22Rv1 (cell line): ENCODE measurements at regions not wholly inside any gene's neighbourhood (a gene's known extent, or its start where the extent isn't known, plus 50 kb on each side); places are given as distances from the start of the nearest gene placed in this dataset.
A peak's percentile ranks its signal among the peaks of the same experiment; 100 is the strongest.
"Not testable (repeated sequence)": the region's sequence is repeated elsewhere in the genome, so short reads cannot be mapped to it uniquely, and the experiment has no call there.

Experiments used
- H3K27ac ChIP-seq: fragments of 450-650 bp; 2 replicates; pipeline ENCODE4 v1.5.1; 2017
- ZFX ChIP-seq: fragments of 450-650 bp; IDR thresholded peaks from 2 replicates; pipeline ENCODE4 v1.6.1; 2017; ENCODE audit warnings: antibody characterized with exemption, borderline replicate concordance
- TF ChIP-seq, protein P1 (sequence below): fragments of 450-650 bp; IDR thresholded peaks from 2 replicates; pipeline ENCODE4 v1.5.1; 2017; ENCODE audit warnings: mild to moderate bottlenecking

DNA sequence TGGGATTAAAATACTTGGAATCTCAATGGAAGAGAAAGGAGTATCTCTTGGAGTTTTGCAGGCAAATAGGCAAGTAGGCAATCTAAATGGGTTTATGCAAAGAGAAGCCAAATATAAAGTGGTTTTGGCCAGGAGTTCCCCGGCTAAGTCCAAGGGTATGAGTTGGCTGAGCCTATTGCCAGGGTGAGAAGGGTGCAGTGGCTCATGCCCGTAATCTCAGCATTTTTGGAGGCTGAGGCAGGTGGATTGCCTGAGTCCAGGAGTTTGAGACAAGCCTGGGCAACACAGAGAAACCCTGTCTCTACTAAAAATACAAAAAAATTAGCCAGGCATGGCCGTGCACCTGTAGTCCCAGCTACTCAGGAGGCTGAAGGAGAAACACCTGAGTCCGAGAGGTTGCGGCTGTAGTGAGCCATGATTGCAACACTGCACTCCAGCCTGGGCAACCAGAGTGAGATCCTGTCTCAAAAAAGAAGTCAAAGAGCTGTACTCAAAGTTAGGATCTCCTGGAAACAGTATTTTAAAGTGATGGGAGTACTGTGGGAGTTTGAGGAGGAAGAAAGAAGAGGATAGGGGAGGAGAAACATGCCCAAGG, 130.4 kb upstream of the RAB18 start:
- H3K27ac ChIP-seq = no peak overlapping the region
- no peak for TF ChIP-seq ZFX
- TF ChIP-seq, protein P1, sequence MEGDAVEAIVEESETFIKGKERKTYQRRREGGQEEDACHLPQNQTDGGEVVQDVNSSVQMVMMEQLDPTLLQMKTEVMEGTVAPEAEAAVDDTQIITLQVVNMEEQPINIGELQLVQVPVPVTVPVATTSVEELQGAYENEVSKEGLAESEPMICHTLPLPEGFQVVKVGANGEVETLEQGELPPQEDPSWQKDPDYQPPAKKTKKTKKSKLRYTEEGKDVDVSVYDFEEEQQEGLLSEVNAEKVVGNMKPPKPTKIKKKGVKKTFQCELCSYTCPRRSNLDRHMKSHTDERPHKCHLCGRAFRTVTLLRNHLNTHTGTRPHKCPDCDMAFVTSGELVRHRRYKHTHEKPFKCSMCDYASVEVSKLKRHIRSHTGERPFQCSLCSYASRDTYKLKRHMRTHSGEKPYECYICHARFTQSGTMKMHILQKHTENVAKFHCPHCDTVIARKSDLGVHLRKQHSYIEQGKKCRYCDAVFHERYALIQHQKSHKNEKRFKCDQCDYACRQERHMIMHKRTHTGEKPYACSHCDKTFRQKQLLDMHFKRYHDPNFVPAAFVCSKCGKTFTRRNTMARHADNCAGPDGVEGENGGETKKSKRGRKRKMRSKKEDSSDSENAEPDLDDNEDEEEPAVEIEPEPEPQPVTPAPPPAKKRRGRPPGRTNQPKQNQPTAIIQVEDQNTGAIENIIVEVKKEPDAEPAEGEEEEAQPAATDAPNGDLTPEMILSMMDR = no peak

DNA sequence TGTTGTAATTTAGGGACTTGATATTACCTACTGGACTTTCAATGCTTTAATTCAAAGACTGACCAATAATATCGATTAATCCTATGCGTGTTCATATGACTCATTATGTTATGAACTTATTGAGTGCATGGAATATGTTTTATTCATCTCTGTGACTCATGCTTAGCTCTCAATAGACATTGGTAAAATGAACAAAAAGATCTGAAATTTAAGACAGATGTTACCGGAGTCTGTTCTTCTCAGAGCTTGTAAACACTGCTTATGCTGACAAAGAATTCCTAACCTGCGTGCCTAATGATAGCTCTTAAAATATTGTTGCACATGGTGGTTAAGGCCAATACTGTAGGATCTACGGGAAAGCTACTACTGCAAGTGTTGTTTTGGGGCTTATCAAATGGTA, 131.5 kb upstream of the ACBD5 start:
- TF ChIP-seq, protein P1 = no peak
- TF ChIP-seq ZFX = no peak
- H3K27ac ChIP-seq = no peak overlapping the region

DNA sequence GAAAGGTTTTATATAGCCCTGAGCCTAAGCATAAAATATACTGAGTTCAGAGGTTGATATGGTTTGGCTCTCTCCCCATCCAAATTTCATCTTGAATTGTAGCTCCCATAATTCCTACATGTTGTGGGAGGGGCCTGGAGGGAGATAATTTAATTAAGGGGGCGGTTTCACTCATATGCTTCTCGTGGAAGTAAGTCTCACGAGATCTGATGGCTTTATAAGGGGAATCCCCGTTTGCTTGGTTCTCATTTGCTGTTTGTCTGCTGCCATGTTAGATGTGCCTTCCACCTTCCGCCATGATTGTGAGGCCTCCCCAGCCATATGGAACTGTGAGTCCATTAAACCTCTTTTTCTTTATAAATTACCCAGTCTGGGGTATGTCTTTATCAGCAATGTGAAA, 130.8 kb upstream of the ACBD5 start:
- not testable (repeated sequence) for H3K27ac ChIP-seq

DNA sequence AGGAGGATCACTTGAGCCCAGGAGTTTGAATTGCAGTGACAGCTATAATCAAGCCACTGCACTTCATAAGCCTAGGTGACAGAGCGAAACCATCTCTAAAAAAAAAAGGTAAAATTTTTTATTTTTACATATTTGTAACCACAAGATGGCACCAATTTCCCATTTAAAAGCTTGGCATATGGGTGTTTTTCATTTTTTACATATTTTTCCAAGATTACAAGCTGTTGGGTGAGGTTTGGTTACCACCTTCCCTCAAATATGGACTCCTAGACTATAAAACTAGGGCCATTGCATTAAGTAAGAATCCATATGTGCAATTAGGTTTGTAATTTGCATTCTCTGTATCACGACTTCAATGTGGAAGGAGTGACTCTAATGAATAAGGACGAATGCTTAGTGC, 129.3 kb upstream of the ACBD5 start:
- no peak overlapping the region for H3K27ac ChIP-seq
- no peak for TF ChIP-seq ZFX
- TF ChIP-seq, protein P1 = peak; percentile 55

DNA sequence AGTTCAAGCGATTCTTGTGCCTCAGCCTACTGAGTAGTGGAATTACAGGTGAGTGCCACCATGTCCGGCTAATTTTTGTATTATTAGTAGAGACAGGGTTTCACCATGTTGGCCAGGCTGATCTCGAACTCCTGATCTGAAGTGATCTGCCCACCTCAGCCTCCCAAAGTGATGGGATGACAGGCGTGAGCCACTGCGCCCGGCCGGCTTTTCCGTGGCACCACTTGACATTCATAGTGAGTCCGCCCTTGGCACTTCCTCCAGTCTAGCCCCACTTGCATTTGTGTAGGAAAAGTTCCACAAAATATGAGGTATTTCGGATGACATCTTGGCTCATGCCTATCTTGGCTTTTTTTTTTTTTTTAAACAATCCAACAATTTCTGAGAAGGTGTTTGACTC, 128.1 kb upstream of the ACBD5 start:
- no peak overlapping the region for H3K27ac ChIP-seq
- TF ChIP-seq ZFX = no peak
- TF ChIP-seq, protein P1 = no peak

DNA sequence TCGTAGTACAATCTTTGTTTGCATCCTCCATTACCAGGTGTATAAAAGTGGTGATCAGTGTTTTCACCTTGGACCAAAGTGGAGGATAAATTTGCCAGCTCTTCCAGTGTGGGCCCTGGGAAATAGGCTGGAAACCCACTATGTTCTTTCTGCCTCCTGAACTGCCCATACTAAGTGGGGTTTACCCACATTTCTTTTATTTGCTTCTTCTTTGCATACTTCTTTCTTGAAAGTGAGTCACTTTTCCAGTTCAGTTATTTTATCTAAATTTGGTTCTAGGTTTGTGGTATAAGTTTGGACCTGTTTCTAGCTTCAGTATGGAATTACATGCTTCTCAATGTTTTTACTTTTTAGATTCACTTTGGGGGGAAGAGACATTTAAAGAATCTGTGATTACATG, 126.2 kb upstream of the ACBD5 start:
- TF ChIP-seq ZFX = no peak
- TF ChIP-seq, protein P1 = no peak
- no peak overlapping the region for H3K27ac ChIP-seq

DNA sequence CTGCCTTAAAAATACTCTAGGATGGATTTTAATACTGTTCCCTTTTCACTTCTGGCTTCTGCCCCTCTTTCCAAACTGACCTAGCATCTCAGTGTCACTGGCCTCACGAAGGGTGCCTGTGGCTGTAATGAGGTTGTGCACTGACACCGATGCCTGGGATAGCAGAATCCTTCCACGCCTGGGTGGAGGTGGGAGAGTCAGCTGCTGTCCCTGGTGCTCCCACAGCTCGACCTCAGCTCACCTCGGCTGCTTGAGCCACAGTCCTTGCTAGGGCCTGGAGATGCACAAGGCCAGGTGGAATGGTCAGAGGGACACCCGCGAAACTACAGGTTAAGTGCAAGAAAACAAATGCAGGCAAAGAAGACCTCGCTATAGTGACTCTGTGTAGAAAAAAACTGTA, 123.4 kb upstream of the ACBD5 start:
- TF ChIP-seq, protein P1 = no peak
- no peak for TF ChIP-seq ZFX
- no peak overlapping the region for H3K27ac ChIP-seq

DNA sequence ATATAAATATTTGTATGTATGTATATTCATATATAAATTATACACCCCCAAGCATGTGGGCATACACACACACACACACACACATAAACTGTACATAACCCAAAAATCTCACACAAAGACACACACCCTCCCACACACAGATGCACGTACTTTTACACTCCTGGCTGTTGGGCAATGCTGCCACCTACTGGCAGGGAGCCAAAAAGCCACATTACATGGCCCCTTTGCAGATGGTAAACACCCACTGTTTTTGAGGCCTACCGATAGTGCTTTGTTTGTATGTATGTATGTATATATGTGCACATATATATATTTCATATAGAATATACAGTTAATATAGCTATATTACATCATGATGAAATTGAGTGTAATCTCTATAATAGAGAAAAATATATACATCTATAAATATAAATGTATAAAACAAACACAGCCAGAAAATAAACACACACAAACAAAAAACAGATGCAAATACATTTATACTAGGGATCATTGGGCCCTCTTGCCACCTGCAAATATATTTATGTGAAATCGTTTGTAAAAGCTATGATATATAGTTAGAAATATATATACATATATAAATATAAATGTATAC, 120.1 kb upstream of the ACBD5 start:
- H3K27ac ChIP-seq = no peak overlapping the region
- TF ChIP-seq, protein P1 = peak; percentile 96
- no peak for TF ChIP-seq ZFX
